Activated naive CD8-positive, alpha-beta T cell treated with anti-CD3 and anti-CD28 coated beads, Interleukin-2, amount 10 ng/mL, durations not matched to agents 7 days and 5 days (primary cell): ENCODE measurements at regions not wholly inside any gene's neighbourhood (a gene's known extent, or its start where the extent isn't known, plus 50 kb on each side); places are given as distances from the start of the nearest gene placed in this dataset.

Experiments used
- ATAC-seq: fragments of 150-1000 bp; cut with Tn5 transposase; one replicate; pipeline ENCODE4 v1.10.0; 2021; ENCODE audit warnings: low read depth, moderate library complexity
- POLR2A ChIA-PET: fragments of 350-600 bp; sonication (Branson Sonifier 250); formaldehyde crosslinking; loops from one replicate; lab custom pipeline; 2021; ENCODE audit warnings: antibody characterized with exemption; lab: Charles Lee
- DNase-seq: peaks from one replicate; pipeline ENCODE4 v3.0.0; 2021
- H3K27ac Mint-ChIP-seq: one replicate; pipeline ENCODE4 v1.8.0; 2022; ENCODE audit warnings: mild to moderate bottlenecking, mixed read lengths
- H3K27me3 Mint-ChIP-seq: one replicate; pipeline ENCODE4 v1.8.0; 2022; ENCODE audit warnings: mild to moderate bottlenecking, moderate library complexity, mixed read lengths
- H3K36me3 Mint-ChIP-seq: one replicate; pipeline ENCODE4 v1.8.0; 2021; ENCODE audit warnings: mild to moderate bottlenecking, mixed read lengths
- H3K4me1 Mint-ChIP-seq: one replicate; pipeline ENCODE4 v1.8.0; 2021; ENCODE audit warnings: mixed read lengths
- H3K4me3 Mint-ChIP-seq: one replicate; pipeline ENCODE4 v1.8.0; 2022; ENCODE audit warnings: mild to moderate bottlenecking, moderate library complexity, mixed read lengths
- H3K9me3 Mint-ChIP-seq: one replicate; pipeline ENCODE4 v1.8.0; 2021; ENCODE audit warnings: mixed read lengths

DNA sequence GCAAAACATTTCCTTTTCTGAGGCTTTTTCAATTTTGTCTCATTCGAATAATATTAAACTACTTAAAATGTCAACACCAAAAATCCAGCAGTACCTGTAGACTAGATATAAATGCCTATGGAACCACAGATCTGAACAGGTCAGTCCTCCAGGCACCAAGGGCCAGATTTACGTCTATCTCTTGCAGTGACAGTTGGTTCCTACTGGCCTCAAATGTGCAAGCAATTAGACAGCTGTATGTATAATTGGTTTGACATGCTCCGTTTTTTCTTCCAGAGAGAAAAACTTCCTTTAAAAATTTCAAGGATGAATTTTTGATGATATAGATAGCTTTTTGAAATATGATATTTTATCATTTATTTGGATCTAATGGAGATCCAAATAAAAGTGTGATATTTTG, 443.8 kb upstream of the POU3F3 start:
- no peaks in the 10 kb centered on the region for H3K4me1 Mint-ChIP-seq
- no peak overlapping the region for H3K4me3 Mint-ChIP-seq
- H3K36me3 Mint-ChIP-seq = no peaks in the 10 kb centered on the region
- H3K27me3 Mint-ChIP-seq = peaks cover 2% of the 10 kb centered on the region
- no peak overlapping the region for H3K27ac Mint-ChIP-seq
- no peak for ATAC-seq
- POLR2A ChIA-PET = no interaction called here
- no peaks in the 10 kb centered on the region for H3K9me3 Mint-ChIP-seq
- DNase-seq = no peak

DNA sequence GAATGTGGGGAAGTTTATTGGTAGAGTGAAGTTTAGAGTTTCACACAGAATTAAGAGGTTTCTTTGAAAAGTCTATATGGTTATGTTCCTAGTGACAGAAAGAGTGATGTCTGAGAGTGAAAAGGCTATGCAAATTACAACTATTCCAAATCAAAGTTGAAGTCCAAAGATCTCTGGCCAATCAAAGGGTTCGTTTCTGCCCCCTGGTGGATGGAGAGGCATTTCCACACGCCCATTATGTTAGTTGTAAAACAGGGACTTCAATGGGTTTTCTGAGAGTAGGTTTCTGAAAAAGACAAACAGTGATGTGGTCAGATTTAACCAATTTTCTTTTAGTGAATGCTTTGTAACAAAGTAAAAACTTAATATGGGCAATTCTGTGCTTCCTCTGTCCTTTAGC, 441.5 kb upstream of the POU3F3 start:
- ATAC-seq = no peak

DNA sequence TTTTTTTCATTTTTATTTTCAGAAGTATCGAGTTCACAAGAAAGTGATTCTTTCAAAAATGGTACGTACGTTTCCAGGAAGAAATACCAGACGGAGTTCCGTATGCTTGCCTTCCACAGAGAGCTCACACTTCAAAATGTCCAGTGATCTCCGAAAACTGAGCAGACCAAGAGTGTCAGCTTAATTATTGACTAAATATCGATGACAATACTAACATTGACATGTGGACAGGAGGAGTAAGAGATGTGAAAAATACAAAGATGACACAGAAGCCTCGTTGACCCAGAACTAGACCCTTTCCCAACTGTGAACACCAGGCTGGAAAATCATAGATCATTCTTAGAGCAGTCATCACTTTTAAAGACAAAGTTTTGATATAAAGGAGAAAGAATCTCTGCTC, 440.0 kb upstream of the POU3F3 start:
- H3K4me1 Mint-ChIP-seq = no peaks in the 10 kb centered on the region
- peaks cover 4% of the 10 kb centered on the region for H3K27me3 Mint-ChIP-seq
- H3K4me3 Mint-ChIP-seq = no peak overlapping the region
- POLR2A ChIA-PET = no interaction called here
- H3K9me3 Mint-ChIP-seq = no peaks in the 10 kb centered on the region
- DNase-seq (no peak), ATAC-seq (no peak)
- H3K36me3 Mint-ChIP-seq = no peaks in the 10 kb centered on the region
- no peak overlapping the region for H3K27ac Mint-ChIP-seq

More for the DNA sequence above, 441.5 kb upstream of the POU3F3 start:
- Mint-ChIP-seq H3K27ac (no peak overlapping the region), H3K36me3 (no peaks in the 10 kb centered on the region), H3K9me3 (no peaks in the 10 kb centered on the region), H3K4me3 (no peak overlapping the region), H3K4me1 (no peaks in the 10 kb centered on the region), H3K27me3 (peaks cover 4% of the 10 kb centered on the region)
- no peak for DNase-seq
- POLR2A ChIA-PET = no interaction called here

- Mint-ChIP-seq H3K4me3 (no peak overlapping the region), H3K27ac (no peak overlapping the region), H3K27me3 (peaks cover 4% of the 10 kb centered on the region), H3K36me3 (no peaks in the 10 kb centered on the region), H3K9me3 (no peaks in the 10 kb centered on the region), H3K4me1 (no peaks in the 10 kb centered on the region)
- no peak for ATAC-seq
- DNase-seq = no peak
- POLR2A ChIA-PET = no interaction called here
These were observed 438.6 kb upstream of the POU3F3 start for GRCh38 chr2:104415284-104415683.

DNA sequence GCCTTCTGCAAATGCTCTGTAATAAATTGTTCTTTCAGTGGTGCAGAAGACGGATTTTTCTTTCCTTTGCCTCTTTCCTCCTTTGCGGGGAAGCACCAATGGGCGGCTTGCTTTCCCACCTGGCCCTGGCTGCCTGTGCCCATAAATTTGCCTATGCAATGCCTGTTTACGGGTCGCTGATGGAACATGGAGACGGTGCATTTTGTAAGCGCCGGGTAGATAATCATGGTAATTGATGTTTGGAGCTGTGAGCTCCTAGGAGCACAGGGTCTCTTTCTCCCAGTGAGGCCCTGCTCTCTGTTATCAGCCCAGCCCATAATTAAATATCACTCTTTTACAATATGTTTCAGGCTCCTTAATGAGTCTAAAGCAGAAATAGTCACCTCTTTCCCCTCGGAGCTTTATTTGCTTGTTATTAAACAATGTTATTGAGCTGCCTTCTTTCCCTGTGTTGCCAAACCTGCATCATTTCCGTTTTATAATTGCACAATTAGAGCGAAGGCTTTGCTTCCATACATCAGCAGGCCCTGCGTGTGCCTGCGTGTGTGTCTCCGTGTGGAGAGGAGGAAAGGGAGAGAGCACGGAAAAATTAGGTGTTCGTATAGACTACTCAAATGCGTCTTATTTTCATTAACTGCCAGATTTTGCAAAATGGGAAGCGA, 437.4 kb upstream of the POU3F3 start:
- Mint-ChIP-seq H3K4me3 (no peak overlapping the region), H3K27me3 (peaks cover 4% of the 10 kb centered on the region), H3K9me3 (no peaks in the 10 kb centered on the region), H3K27ac (no peak overlapping the region), H3K36me3 (no peaks in the 10 kb centered on the region), H3K4me1 (no peaks in the 10 kb centered on the region)
- POLR2A ChIA-PET = no interaction called here
- ATAC-seq (no peak), DNase-seq (no peak)

GRCh38 chr2:104420420-104420819, 433.5 kb upstream of the POU3F3 start:
- Mint-ChIP-seq H3K4me3 (no peak overlapping the region), H3K4me1 (no peaks in the 10 kb centered on the region), H3K27me3 (peaks cover 2% of the 10 kb centered on the region), H3K27ac (no peak overlapping the region), H3K36me3 (no peaks in the 10 kb centered on the region), H3K9me3 (no peaks in the 10 kb centered on the region)
- ATAC-seq = no peak
- no peak for DNase-seq
- POLR2A ChIA-PET = no interaction called here

GRCh38 chr2:104420953-104421352, 433.0 kb upstream of the POU3F3 start:
- ATAC-seq = no peak
- no peak overlapping the region for H3K4me3 Mint-ChIP-seq
- H3K27ac Mint-ChIP-seq = no peak overlapping the region
- H3K36me3 Mint-ChIP-seq = no peaks in the 10 kb centered on the region
- no peaks in the 10 kb centered on the region for H3K4me1 Mint-ChIP-seq
- peaks cover 2% of the 10 kb centered on the region for H3K27me3 Mint-ChIP-seq
- H3K9me3 Mint-ChIP-seq = no peaks in the 10 kb centered on the region
- no peak for DNase-seq
- POLR2A ChIA-PET = no interaction called here

DNA sequence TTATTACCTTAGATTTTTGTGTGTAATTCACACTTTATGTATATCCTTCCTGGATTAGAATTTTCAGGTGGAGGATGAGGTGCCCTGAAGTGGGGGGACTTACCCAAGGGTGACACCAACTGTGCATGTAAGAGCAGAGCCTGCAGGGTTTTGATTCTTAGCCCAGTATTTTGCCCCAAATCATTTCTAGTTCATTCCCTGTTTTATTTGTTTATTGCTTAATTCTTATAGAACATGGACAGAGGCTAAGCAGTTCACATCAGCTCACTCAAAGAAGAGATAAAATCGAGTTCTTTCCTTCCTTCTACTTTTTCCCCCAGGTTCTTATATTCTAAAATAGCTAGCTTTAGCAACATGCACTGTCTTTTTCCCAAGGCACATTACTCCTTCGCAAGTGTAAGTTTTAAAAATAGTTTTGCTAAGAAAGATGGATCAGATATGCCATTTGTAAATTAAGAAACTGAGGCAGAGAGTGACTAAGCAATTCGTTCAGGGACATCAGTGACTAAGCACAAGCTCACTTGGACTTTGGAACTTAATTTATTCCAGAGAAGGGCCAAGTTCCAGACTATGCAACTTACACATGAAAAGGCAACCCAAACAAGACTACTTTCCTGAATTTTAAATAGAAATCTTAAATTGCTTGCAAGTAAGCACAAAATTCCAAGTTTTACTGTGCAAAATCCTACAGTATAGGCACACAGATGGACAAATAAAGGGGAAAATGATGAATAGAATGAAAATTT, 427.9 kb upstream of the POU3F3 start:
- DNase-seq = no peak
- H3K4me3 Mint-ChIP-seq = no peak overlapping the region
- no peaks in the 10 kb centered on the region for H3K9me3 Mint-ChIP-seq
- no peaks in the 10 kb centered on the region for H3K27me3 Mint-ChIP-seq
- no peak for ATAC-seq
- no peak overlapping the region for H3K27ac Mint-ChIP-seq
- no peaks in the 10 kb centered on the region for H3K36me3 Mint-ChIP-seq
- H3K4me1 Mint-ChIP-seq = no peaks in the 10 kb centered on the region
- POLR2A ChIA-PET = no interaction called here

DNA sequence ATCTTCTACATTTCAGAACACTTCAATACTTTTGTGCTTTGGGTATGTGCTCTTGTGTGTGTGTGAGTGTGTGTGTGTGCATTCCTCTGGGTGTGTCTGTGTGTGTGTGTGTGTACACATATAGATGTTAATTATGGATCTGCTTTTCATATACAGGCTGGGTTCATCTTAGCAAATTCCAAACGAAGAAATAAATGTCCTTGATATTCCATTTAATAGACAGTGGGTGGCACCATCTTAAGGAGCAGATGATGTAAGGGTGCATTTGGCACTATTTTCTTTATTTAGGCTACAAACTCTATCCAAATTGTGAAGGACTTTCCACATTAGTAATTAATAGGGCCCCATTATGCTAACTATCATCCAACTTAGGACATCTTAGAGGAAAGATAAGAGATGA, 425.8 kb upstream of the POU3F3 start:
- Mint-ChIP-seq H3K27ac (no peak overlapping the region), H3K9me3 (no peaks in the 10 kb centered on the region), H3K36me3 (no peaks in the 10 kb centered on the region), H3K4me1 (no peaks in the 10 kb centered on the region), H3K27me3 (no peaks in the 10 kb centered on the region), H3K4me3 (no peak overlapping the region)
- ATAC-seq (no peak), DNase-seq (no peak)
- POLR2A ChIA-PET = no interaction called here

DNA sequence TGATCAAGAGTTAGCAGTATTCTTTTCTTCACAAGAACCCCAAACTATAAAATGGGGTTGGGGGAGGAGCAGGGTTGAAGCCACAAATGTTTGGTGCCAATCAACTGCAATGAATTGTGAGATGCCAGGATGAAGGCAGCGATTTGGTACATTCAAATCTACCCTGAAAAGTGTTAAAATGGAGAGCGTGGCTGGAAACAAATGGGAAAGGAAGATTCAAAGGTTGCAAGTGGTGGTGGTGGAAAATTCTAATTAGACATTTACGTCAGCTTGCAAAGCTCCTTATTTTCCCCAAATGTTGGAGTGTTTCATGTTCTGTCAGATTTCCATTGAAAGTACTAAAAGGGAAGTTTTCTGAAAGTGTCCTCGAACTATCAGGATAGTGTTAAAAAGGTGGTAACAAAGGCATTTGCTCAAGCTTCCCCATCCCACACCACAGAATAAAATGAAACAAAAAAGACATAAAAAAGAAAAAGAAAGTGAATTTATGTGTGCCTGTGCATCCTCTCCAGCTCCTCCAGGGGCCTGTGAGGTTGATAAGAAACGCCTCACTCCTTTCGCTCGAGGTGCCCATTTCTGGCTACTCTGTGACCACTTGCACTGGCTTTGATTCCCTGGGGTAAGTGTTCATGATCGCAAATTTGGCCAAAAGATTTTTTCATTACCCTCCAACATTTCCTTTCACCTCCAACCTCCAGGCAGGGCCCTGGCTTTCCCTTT, 424.1 kb upstream of the POU3F3 start:
- Mint-ChIP-seq H3K36me3 (no peaks in the 10 kb centered on the region), H3K27ac (no peak overlapping the region), H3K27me3 (peaks cover 3% of the 10 kb centered on the region), H3K4me1 (peaks cover 1% of the 10 kb centered on the region), H3K9me3 (no peaks in the 10 kb centered on the region), H3K4me3 (no peak overlapping the region)
- POLR2A ChIA-PET = no interaction called here
- ATAC-seq (no peak), DNase-seq (no peak)

DNA sequence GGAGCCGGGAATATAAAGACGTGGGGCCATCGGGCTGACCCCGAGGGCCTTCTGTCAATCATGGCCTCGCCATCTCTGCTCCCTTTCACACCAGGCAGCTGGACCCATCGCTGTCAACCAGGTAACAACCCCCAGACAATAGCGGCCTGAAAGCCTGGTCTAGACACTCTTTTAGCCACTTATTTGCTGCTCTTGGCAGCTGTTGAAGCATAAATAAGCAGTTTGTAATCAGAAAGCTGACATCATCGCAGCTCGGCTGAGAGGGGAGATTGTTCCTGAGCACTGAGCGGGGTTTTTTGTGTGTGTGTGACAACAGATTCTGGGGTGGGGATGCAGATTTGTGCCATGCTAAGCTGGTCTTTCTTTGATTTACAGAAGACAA, 423.6 kb upstream of the POU3F3 start:
- Mint-ChIP-seq H3K4me1 (peaks cover 1% of the 10 kb centered on the region), H3K27me3 (peaks cover 5% of the 10 kb centered on the region), H3K9me3 (no peaks in the 10 kb centered on the region), H3K4me3 (no peak overlapping the region), H3K27ac (no peak overlapping the region), H3K36me3 (no peaks in the 10 kb centered on the region)
- DNase-seq (no peak), ATAC-seq (no peak)
- POLR2A ChIA-PET = no interaction called here

DNA sequence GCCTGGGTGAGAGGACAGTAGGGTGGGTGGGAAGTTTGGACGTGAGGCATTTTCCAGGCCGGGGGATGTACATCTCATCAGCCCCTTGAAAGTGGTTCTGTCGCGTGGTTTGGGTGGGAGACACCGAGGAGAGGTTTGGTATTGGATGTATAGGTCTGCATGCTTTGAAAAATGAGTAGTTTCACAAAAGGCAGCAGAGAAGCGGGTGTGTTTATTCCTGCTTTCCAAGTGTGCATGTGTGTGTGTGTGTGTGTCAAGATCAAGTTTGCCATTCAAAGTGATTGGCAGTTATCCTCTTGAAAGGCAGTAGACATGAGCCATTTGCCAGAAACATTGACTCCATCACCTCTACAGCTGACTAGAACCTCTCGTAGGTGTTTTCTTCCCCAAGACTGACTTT, 423.1 kb upstream of the POU3F3 start:
- no peak overlapping the region for H3K4me3 Mint-ChIP-seq
- ATAC-seq (no peak), DNase-seq (no peak)
- POLR2A ChIA-PET = no interaction called here
- H3K36me3 Mint-ChIP-seq = no peaks in the 10 kb centered on the region
- H3K4me1 Mint-ChIP-seq = peaks cover 1% of the 10 kb centered on the region
- H3K27me3 Mint-ChIP-seq = peaks cover 10% of the 10 kb centered on the region
- no peaks in the 10 kb centered on the region for H3K9me3 Mint-ChIP-seq
- H3K27ac Mint-ChIP-seq = no peak overlapping the region

DNA sequence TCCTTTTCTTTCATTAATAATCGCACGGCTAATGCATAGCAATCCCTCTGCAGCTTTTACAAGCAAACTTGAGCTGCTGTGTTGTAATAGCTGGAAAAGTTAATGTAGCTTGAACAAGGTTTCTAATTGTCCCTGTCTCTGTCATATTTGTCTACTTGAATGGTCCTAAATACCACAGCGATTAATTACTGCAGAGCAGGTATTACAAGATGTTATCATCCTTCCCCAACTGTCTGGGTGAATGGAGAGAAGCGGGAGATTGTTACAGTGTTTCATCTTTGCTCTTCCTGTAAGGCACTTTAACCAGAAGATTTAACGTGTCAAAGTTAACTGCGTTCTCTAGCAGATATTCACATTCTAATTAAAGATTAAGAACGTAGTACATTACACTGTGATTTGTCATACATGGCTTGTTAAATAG, 422.2 kb upstream of the POU3F3 start:
- no peak overlapping the region for H3K27ac Mint-ChIP-seq
- H3K36me3 Mint-ChIP-seq = no peaks in the 10 kb centered on the region
- H3K27me3 Mint-ChIP-seq = peaks cover 10% of the 10 kb centered on the region
- ATAC-seq = no peak
- POLR2A ChIA-PET = no interaction called here
- H3K4me1 Mint-ChIP-seq = peaks cover 1% of the 10 kb centered on the region
- no peak for DNase-seq
- no peak overlapping the region for H3K4me3 Mint-ChIP-seq
- no peaks in the 10 kb centered on the region for H3K9me3 Mint-ChIP-seq

DNA sequence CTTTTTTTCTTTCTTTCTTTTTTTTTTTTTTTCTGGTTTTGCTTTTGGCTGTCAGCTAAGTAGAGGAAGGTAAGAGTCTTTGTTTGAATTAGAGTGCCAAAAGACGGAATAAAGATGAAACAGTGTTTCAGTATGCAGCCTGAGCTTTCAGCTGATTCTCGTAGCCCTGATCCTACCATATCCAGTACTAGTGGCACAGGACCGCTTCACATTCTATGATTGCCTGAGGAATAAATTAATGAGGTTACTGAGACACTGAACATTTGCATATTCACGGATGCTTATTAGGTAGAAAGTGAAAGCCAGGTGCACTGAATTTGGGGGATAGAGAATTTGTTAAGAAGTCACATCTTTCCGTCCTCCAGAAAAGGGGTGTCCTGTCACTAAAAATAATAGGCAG, 421.5 kb upstream of the POU3F3 start:
- H3K27ac Mint-ChIP-seq = no peak overlapping the region
- H3K36me3 Mint-ChIP-seq = no peaks in the 10 kb centered on the region
- POLR2A ChIA-PET = no interaction called here
- H3K27me3 Mint-ChIP-seq = peaks cover 10% of the 10 kb centered on the region
- H3K4me3 Mint-ChIP-seq = no peak overlapping the region
- DNase-seq = no peak
- H3K4me1 Mint-ChIP-seq = peaks cover 1% of the 10 kb centered on the region
- H3K9me3 Mint-ChIP-seq = no peaks in the 10 kb centered on the region
- no peak for ATAC-seq
